ENCODE measurements at regions not wholly inside any gene's neighbourhood (a gene's known extent, or its start where the extent isn't known, plus 50 kb on each side); places are given as distances from the start of the nearest gene placed in this dataset.

DNA sequence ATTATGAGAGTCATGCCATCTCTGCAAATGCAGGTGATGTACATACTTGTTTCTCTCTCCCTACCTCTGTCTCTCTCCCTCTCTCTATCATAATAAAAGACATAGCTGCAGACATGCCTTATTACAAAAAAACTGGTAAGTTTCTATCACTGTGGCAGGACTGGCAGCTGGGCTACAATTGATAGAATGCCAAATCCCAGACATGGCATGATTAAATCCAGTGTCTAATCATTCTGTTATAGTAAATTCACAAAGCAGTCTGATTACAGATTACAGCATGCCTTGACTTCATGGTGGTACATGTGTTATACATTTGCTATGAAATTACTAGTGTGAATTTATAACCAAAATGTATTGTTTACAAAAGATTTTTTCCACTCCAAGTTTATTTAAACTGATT, 854.7 kb downstream of the TMTC2 start:
- DNase-seq (ENCODE audit: low read depth) (no peak), FAIRE-seq (no peak)
- TF ChIP-seq, protein P1, sequence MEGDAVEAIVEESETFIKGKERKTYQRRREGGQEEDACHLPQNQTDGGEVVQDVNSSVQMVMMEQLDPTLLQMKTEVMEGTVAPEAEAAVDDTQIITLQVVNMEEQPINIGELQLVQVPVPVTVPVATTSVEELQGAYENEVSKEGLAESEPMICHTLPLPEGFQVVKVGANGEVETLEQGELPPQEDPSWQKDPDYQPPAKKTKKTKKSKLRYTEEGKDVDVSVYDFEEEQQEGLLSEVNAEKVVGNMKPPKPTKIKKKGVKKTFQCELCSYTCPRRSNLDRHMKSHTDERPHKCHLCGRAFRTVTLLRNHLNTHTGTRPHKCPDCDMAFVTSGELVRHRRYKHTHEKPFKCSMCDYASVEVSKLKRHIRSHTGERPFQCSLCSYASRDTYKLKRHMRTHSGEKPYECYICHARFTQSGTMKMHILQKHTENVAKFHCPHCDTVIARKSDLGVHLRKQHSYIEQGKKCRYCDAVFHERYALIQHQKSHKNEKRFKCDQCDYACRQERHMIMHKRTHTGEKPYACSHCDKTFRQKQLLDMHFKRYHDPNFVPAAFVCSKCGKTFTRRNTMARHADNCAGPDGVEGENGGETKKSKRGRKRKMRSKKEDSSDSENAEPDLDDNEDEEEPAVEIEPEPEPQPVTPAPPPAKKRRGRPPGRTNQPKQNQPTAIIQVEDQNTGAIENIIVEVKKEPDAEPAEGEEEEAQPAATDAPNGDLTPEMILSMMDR (IDR thresholded peaks at IDR 0.05; ENCODE audit: insufficient read depth, low read length, severe bottlenecking): no peak
- H3K27me3 ChIP-seq (ENCODE audit: control insufficient read depth, insufficient read depth, low read length): no peaks in the 10 kb centered on the region
- H3K36me3 ChIP-seq (ENCODE audit: control insufficient read depth, insufficient read depth, low read length): no peaks in the 10 kb centered on the region
- no peak overlapping the region for H3K4me3 ChIP-seq (ENCODE audit: low read depth, low read length)

DNA sequence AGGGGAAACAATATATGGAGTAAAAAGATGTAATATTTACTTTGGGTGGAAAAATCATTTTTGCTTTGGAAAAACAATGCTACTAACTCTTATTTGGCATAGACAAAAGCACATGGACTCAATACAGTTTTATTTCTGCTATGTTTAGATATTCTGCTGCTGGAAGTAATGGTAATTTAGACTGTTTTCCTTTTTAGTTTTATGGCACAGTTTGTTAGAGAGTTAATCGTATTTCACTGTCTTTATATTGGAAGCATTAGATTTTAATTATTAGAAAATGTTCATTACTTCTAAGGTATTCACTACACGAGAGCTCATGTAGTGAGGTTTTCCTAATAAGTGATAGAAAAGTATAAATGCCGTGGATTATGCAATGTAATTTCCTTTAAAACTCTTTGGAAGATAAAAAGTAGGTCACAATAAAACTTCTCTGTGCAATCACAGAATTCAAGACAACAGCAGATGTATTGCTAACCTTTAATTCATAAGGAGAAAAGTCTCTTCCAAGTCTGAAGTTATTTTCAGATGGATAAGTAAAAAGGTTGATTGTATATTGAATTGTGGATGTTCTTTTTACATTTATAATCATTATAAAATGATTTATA, 851.8 kb downstream of the TMTC2 start:
- H3K36me3 ChIP-seq (ENCODE audit: control insufficient read depth, insufficient read depth, low read length): no peaks in the 10 kb centered on the region
- TF ChIP-seq, protein P1 (IDR thresholded peaks at IDR 0.05; ENCODE audit: insufficient read depth, low read length, severe bottlenecking): no peak
- H3K27me3 ChIP-seq (ENCODE audit: control insufficient read depth, insufficient read depth, low read length): no peaks in the 10 kb centered on the region
- DNase-seq (ENCODE audit: low read depth): no peak
- H3K4me3 ChIP-seq (ENCODE audit: low read depth, low read length): no peak overlapping the region
- FAIRE-seq: no peak

DNA sequence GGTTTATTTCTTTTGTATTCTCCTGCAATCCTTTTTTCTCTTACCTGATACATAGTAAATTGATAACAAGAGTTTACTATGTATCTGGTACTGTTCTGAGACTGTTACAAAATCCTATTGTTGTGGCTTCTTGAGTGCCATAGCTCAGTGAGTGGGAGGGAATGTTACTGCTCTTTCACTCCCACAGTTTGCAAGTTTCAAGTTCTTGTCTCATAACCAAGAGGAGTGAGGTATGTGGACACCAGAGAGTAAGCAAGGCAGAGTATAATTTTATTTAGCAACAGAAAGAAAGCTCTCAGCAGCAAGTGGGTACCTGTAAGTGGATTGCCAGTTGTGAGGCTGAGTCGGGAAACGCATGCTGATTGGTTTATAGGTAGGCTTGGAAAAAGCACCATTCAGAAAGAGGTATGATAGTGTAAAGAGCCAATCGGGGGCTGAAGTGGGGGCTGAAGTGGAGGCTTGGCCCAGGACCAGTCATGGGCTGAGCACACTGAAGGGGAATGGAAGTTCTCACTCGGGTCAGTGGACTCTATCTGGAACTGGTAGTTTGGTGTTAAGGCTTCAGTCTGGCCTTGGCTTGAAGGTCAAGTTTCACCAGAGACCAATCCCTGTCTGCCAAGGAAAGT, 850.8 kb downstream of the TMTC2 start:
- TF ChIP-seq, protein P1 (IDR thresholded peaks at IDR 0.05; ENCODE audit: insufficient read depth, low read length, severe bottlenecking): no peak
- DNase-seq (ENCODE audit: low read depth): no peak
- no peak for FAIRE-seq
- Histone ChIP-seq H3K4me3 (ENCODE audit: low read depth, low read length) (no peak overlapping the region), H3K27me3 (ENCODE audit: control insufficient read depth, insufficient read depth, low read length) (no peaks in the 10 kb centered on the region), H3K36me3 (ENCODE audit: control insufficient read depth, insufficient read depth, low read length) (no peaks in the 10 kb centered on the region)

DNA sequence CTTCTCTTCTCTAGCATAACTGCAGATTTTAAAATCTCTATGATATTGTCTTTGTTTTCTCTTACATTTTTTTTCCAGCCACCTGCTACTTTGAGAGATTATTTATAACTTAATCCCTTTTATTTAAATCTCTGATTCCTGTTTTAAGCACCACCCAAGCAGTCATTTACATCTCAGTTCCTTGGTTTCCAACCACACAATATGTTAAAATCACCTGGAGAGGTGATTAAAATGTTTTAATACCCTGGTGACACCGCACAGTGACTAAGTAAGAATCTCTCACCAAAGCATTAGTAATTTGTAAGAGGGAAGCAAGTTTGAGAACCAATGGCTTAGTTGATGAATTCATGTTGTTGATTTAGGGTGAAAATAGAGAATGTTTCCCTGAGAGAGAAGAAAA, 849.8 kb downstream of the TMTC2 start:
- Histone ChIP-seq H3K4me3 (ENCODE audit: low read depth, low read length) (no peak overlapping the region), H3K36me3 (ENCODE audit: control insufficient read depth, insufficient read depth, low read length) (no peaks in the 10 kb centered on the region), H3K27me3 (ENCODE audit: control insufficient read depth, insufficient read depth, low read length) (no peaks in the 10 kb centered on the region)
- TF ChIP-seq, protein P1 (IDR thresholded peaks at IDR 0.05; ENCODE audit: insufficient read depth, low read length, severe bottlenecking): no peak
- no peak for FAIRE-seq
- DNase-seq (ENCODE audit: low read depth): no peak

DNA sequence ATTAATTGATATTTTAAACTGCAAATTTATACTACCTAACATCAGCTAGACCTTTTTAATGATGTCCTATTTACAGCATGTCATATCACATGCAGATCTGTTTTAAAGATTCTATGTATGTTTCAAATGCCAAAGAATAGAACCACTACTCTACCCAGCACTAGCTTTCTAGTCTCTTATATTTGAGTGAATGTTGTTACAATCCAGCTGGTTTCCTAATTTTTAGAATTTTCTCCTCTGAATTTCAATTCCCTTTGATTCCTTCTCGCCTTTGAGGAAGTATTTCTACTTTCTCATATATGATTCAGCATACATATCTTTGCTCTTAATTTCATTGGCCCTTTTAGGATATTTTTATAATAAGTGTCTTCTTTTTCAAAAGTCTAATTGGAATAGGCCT, 841.9 kb downstream of the TMTC2 start:
- Histone ChIP-seq H3K27me3 (ENCODE audit: control insufficient read depth, insufficient read depth, low read length) (no peaks in the 10 kb centered on the region), H3K4me3 (ENCODE audit: low read depth, low read length) (no peak overlapping the region), H3K36me3 (ENCODE audit: control insufficient read depth, insufficient read depth, low read length) (no peaks in the 10 kb centered on the region)
- TF ChIP-seq, protein P1 (IDR thresholded peaks at IDR 0.05; ENCODE audit: insufficient read depth, low read length, severe bottlenecking): no peak
- FAIRE-seq (no peak), DNase-seq (ENCODE audit: low read depth) (no peak)

DNA sequence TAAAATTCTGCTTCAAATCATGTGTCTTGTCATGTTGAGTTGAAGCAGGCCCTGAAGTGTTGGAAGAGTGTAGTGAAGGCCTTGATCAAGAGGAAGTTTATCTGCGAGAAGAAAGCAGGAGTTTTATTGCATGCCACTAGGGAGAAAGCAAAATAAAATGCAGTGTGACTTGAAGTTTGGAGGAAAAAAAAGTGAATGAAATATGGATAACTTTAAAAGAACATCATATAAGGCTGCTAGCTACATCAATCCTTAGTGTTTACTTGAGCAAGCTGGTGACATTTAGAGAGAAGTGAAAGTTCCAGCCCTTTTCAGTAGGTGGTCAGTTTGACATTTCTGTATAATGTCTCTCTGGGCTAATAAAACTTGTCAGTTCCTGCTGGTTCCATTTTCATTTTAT, 841.1 kb downstream of the TMTC2 start:
- Histone ChIP-seq H3K4me3 (ENCODE audit: low read depth, low read length) (no peak overlapping the region), H3K27me3 (ENCODE audit: control insufficient read depth, insufficient read depth, low read length) (no peaks in the 10 kb centered on the region), H3K36me3 (ENCODE audit: control insufficient read depth, insufficient read depth, low read length) (no peaks in the 10 kb centered on the region)
- no peak for DNase-seq (ENCODE audit: low read depth)
- no peak for FAIRE-seq
- TF ChIP-seq, protein P1 (IDR thresholded peaks at IDR 0.05; ENCODE audit: insufficient read depth, low read length, severe bottlenecking): no peak

All from bronchial epithelial cell (primary cell).